NCI-H2227 (cell line): ENCODE measurements at regions not wholly inside any gene's neighbourhood (a gene's known extent, or its start where the extent isn't known, plus 50 kb on each side); places are given as distances from the start of the nearest gene placed in this dataset.
A peak's percentile ranks its signal among the peaks of the same experiment; 100 is the strongest.
"Not testable (repeated sequence)": the region's sequence is repeated elsewhere in the genome, so short reads cannot be mapped to it uniquely, and the experiment has no call there.

Experiments used
- DNase-seq: peaks from one replicate; lab custom pipeline; 2025; ENCODE audit not compliant: unreplicated experiment; lab: John Stamatoyannopoulos, UW

DNA sequence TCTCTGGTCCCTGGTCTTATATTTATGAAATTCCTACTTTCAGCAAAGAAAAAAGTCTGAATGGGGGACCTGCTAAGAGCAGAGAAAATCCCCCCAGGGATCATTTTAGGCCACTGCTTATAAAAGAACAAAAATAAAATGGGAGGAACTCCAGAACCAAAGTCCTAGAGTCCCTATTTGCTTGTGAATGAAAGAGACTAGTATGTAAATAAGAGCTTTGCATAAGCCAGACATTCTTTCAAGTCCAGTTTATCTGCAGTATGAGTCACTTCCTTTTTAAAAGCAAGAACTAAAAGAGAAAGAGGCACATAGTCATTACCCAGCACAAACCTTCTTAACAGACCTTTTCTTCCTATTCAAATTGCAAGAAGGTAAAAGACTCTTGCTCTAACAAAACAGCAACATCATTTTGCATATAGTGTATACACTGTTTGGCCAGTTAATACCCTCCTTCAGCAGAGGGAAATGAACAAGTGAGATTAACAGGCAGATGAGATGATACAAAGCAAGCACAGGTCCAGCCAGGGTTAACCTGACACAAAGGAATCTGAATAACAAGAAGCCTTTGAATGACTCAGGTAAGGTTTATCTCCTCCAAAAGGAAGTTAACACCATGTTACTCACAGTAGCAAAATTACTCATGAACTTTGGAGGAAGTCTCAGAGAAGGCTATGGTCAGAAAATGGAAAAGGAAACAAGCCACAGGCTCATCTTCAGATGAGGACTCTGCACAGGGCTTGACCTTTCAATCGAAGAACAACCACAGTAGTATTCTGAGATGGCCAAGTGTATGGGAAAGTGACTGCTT lies 87.3 kb downstream of the PHLDA1 start:
- no peak for DNase-seq

DNA sequence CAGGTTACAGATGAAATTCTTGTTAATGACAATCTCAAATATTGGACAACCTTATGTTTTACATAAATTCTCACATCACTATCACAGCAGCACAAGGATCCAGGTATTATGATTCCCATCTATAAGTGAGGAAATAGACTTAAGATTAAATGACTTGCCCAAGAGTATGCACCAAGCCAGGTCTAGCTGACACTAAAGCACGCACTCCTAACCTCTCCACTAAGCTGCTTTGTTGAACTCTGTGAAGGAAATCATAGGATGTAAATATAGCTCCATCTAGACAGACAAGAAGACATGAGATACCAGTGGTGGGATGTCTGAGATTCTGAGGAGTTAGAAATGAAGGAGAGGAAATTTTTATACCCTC lies 87.9 kb downstream of the PHLDA1 start:
- DNase-seq, result no peak

DNA sequence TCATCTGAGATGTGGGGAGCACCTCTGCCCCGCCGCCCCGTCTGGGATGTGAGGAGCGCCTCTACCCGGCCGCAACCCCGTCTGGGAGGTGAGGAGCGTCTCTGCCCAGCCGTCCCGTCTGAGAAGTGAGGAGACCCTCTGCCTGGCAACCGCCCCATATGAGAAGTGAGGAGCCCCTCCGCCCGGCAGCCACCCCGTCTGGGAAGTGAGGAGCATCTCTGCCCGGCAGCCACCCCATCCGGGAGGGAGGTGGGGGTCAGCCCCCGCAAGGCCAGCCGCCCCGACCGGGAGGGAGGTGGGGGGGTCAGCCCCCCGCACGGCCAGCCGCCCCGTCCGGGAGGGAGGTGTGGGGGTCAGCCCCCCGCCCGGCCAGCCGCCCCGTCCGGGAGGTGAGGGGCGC lies 89.9 kb downstream of the PHLDA1 start:
- not testable (repeated sequence) for DNase-seq

DNA sequence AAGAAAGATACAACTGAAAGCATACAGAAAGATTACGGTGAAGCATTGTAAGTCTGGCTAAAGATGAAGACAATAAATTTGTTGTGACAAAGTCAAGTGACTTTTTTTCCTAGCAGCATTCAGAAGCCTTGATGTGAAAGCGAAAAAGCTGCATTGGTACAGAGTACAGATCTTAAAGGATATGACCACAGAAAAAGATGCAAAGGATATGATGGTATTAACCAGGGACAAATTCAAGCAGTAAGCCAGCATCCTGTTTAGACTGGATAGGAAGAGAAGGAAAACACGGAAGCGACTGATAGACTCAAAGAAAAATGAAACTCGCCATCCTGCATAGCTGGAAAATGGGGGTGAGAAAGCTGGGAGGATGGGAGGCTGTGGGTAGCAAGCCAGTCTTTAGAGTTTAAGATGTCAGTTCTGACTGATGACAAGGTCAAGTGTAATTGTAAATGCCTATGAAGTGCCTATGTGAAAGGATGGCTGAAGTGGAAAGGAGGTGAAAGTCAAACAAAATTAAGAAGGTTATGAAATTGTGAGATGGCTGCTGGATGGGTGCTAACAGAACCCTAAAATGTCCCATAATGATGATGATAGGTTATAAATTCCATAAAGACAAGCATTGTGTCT lies 92.4 kb downstream of the PHLDA1 start:
- peak; percentile 60 for DNase-seq

DNA sequence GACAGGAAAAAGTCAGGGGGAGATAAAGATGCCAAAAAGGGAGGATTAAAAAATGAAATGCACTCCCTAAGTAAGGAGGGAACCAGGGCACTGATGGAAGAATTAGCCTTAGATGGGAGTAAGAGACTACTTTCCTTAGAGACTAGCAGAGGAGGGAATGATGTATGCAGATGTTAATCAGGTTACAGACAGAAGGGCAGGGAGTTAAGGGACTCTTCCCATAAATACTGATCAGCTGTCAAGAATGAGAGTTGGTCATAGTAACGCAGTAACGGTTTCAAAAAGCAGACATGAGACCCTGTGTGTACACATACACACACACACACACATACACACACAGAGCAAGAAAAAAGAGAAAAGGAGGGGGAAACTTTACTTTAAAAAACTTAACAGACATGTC lies 93.4 kb downstream of the PHLDA1 start:
- peak; percentile 5 for DNase-seq

DNA sequence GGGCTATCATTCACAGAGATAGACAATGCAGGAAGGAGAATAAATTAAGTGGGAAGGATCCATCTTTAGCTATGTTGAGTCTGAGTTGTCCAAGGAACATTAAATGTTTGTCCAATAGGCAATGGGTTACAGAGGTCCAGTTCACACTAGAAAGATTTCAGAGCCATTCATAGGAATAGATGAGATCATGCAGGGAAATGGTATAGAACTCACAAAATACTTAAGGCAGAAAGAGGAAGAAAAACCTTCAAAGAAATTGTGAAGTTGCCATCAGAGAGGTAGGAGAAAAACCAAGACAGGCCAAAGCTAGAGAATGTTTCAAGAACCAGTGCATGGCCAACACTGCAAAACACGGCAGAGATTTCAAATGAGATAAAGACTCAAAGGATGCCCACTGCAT lies 94.1 kb downstream of the PHLDA1 start:
- no peak for DNase-seq

DNA sequence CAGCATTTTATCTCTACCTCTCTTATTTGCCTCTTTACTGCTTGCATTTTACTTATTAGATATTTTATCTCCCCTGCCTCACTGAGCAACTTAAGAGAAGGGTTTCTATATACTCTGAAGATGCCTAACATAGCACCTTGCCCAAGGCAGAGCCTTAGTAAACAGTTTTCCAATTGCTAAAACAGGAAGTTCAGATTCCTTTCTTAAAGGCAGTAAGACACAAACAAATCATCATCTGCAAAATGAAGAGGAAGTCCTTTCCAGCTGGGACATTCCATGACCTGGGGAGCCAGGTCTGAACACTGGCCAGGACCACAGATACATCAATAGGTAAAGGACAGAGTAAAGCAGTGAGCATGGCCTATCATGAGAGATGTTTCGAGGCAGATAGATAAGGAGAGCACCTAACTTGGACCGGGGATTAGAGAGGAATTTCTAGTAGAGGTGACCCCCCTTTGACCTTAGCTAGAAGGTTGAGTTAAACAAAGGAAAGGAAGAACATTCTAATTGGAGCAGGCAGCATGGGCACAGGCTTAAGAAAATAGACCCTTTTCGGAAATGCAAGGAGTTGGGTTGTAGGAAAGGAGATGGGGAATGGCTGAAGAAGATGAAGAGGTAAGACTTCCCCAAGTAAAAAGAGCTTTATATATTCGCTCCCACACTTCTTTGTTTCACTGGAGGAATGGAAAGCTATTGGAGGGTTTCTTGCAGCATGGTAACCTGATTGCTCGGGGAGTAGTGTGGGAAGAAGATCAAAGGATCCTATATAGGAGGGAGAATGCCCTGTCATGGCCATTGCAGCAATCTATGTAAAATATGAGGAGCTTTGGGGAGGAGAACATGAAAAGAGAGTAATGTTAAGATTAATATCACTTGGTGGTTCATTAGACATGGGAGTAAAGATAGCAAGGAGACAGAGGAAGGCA lies 94.8 kb downstream of the PHLDA1 start:
- DNase-seq, result no peak

DNA sequence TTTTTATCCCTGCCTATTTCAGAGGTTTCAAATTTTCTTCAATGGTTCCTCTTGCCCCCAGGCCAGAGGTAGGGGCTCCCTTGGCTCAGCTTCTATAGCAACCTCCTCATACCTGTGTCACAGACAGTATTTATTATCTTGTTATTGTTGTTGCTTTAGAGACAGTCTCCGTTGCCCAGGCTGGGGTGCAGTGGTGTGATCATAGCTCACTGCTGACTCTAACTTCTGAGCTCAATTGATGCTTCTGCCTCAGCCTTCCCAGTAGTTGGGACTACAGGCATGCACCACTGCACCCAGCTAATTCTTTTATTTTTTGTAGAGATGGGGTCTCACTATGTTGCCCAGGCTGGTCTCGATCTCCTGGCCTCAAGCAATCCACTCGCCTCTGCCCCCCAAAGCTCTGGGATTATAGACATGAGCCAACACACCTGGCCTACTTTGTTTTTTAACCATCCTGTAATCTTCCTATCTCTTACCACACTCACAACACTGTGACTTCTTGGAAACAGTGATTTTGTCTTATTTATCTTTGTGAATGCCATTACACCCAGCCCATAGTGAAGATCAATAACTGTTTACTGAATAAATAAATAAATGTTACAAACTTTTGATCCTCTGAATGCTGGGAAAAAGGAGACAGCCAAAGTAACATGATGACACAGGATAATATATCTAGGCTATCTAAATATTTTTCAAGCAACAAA lies 95.9 kb downstream of the PHLDA1 start:
- DNase-seq, result no peak

DNA sequence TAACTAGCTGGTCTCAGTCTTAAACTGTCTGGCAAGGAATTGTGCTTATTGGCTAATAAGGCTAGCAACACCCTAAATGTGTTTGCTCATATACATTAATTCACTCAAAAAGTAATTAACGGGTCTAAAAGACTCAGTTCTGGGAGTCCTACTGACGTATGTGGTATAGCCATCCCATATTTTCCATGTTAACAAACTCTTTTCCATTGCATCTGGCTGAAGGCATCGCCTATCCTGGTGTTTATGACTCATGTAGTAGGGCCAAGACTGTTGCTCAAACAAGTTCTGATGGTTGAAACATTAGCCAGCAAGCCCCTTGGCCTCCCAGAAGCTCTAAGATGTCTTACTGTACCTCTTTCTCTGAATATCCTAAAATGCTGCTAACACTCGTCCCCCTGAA lies 98.5 kb downstream of the PHLDA1 start:
- no peak for DNase-seq

DNA sequence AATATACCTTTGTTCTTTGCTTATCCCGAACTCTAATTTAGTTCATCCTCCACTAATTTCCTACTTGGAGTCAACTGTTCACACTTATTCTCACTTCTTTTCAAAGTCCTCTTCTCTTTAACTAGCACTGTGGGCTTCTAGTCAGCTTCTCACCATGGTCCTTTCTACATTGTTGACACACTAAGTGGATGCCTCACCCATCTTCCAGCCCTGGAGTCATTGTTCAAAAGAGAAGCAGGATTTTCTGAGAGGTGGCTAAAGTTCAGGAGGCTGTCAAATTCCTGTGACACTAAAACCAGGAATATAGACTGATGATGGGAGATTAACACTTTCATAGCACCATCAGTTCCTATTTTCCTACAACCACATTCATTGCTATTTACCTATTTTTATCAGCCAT lies 99.3 kb downstream of the PHLDA1 start:
- no peak for DNase-seq

DNA sequence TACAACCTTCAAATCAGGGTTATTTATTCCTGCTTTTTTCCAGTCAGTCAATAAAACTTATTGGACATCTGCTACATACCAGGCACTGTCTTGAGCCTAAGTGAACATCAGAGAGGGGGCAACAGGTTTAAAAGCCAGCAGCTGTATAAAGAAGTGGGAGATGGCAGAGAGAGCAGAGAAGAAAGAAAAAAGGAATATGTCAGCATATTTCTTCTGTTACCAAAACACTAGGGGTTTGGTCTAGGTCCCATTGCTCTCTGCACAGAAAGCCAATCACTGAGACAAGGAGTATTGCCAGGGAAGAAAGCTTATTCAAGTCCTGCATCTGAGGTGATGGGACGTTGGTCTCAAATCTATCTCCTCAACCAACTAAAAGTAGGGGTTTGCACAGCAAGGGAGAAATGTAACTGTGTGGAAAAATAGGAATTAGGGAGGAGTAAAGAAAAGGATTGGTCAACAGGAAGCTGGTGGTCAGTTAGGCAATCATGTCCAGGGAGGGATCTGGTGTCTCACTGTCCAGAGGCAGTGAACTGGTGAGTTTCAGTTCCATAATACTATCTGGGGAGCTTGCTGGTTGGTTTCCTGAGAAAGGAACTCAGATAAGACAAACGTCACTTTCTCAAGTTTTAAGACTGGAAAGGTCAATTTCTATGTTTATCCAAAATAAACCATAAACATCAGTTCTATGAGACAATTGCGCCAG lies 107.5 kb downstream of the PHLDA1 start:
- no peak for DNase-seq

DNA sequence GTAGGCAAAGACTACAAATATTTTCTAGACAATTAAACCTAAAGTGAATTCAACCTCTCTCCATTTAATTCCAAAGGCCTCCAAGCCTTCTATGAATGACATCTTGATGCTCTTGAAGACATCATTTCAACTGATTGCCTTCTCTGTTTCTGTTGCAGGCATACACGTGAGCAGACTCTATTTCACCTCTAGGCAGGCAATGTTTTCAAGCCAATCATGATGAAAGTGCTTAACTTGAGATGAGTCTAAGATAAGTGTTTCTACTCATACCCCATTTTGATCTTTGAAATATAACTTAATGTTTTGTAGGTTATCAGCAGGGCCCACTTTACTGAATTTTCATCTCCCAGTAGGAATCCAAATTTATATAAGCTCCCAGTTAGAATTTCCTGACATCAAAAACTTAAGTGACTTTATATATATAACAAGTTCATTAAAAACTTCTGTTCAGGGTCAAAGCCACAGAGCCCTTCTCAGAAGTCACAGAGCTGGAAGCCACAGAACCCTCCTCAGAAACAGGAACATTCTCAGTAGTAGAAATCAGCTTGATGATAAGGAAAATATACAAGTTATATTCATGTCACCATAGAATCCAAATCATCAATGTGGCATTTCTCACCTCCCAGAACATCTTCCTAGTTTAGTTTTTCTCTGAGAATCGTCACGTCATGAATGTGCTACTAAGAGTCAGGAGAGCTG lies 108.5 kb downstream of the PHLDA1 start:
- DNase-seq, result no peak

DNA sequence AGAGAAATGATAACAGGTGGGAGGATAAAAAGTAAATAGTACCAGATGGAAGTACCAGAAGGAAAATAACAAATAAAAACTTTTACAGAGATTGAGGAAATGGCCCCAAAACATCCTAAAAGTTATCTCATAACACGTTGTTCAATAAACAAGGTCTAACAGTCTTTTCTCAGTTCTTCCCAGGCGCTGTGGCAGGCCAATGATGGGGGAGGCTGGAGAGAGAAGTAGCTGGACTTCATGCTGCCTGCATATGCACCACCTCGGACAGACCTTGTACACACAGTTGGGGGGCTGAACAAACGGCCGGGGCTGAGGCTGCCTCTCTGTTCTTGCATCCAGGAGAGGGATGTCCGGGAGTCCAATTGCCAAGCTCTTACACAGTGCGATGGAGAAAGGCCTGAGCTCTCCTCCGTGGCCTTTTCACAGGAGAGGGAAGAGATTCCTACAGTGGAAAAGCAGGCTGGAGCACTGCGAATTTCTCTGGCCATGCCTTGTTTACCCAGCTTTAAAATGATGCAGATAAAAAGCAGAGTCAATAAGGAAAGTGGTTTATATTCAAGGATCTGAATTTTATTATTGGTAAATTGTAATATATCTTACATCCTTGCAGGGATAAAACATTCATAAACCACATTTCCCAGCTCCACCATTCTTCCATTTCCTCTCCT lies 109.8 kb downstream of the PHLDA1 start:
- DNase-seq, result no peak

DNA sequence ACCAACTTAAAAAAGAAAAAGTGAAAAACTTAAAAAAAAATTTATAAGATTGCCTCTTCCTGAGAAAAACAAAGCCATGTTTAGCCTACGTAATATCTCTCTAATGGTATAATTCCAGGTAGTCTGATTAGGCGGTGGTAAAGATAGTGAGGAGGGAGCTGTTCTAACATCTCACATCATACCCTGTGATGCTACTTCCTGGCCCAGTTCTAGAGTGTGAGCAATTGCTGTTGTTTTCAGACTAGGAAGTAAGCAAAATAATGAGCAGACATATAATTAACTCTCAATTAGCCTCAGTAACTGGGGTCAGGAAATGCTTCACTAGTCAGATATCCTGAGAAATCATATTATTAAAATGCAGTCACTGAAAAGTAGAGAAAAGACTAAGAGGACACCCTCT lies 113.9 kb downstream of the PHLDA1 start:
- DNase-seq, result no peak

DNA sequence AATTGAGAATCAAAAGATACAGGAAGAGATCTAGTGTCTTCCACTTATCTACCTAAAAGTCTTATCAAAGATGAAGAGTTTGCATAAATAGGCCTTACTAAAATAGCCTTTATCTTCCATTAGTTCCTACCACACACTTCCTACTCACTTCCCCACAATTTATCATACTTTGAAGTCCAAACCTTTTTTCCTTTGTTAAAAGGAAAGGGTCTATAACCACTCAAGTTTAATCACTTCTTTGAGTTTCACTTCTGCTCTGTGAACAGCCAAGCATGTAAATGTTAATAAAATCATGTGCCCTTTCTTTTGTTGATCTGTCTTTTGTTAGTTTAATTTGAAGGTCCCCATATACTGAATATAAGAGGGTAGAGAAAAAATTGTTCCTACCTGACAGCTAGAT lies 114.5 kb downstream of the PHLDA1 start:
- no peak for DNase-seq

DNA sequence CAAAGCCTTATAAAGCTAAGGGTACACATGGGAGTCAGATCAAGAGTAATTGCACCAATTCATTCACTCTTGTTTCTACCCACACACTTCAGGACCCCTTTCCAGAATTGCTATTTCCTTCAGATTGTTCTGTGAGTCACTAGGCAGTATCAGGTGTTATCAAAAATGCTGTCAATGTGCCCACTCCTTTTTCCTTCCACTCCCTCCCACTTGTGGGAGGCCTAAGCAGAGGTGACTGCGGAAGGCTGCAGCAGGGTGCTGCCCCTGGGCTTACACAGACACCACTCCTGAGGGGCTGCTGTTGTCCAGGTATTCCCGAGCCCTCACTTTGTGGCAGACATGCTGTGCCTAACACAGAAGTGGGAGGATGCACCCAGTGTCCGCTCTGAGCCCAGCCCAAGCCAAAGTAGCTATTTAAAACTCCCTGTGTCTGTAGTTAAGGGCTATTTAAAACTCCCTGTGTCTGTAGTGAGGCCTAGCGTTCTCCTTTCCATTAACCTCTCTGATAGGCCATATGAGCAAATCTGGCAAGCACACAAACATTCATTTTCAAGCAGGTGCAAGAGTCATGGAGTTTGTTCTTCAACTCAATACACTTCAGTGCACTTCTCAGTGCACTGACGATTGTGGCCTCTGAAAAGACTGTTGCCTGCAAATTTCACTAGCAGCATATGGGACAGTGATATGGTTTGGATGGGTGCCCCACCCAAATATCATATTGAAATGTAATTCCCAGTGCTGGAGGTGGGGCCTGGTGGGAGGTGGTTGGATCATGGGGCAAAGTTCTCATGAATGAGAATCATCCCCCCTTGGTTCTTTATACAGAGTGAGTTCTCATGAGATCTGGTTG lies 117.8 kb downstream of the PHLDA1 start:
- DNase-seq, result peak; percentile 27

DNA sequence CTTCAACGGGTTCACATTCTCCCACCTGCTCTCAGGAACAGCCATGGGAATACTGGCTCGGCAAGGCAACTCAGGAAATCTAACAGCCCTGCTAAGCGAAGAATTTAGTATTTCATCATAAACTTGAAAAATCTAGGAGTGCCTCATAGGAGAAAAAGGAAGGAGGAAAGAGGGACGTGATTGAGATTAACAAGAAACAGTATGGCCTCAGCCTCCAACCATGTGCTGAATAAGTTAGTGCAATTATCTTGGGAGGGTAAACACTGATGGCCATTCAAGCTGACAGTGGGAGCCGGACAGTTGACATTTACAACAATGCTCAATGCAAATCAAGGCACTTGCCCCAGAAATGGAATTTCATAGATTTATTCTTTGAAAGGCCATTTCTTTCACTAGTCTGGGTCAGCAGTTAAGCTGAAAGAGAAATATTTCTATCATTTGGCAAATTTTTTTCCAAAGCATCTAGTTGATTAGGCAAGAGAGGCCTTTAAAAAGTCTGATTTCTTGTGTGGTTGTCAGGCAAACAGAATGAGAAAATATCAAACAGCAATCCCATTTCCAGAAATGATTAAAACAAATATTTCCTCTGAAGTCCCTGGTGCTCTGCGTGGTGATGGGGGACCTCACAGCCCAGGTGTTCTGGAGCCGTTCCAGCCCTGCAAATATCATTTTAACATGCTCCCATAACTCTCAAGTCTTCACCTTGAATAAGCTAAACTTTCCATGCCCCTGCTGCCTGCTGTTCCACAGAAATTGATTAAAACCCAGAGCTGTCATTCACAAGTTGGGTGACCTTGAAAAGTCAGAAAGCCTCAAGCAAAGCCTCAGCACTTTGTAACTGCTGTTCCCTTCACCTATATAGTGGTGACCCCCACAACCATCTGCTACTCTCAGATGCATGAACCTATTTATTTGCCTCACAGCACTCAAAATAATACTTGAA lies 121.6 kb downstream of the PHLDA1 start:
- no peak for DNase-seq
